Adrenal gland (tissue), 5 donors: ENCODE measurements at regions not wholly inside any gene's neighbourhood (a gene's known extent, or its start where the extent isn't known, plus 50 kb on each side); places are given as distances from the start of the nearest gene placed in this dataset.

Source experiments
- POLR2A ChIP-seq, 2 donors: fragments of 450-650 bp; IDR thresholded peaks; one replicate each; pipeline ENCODE4 v1.6.1; 2017; ENCODE audit warnings: antibody characterized with exemption in 2 of 2, mild to moderate bottlenecking in 2 of 2, moderate library complexity in 1 of 2
- TF ChIP-seq, protein P1 (sequence below), 6 experiments: fragments of 450-650 bp in 4 of 6; fragments of 200-600 bp in 2 of 6; sonication (generic) in 1 of 6; IDR thresholded peaks; 1 replicate in 5 of 6; 2 replicates in 1 of 6; pipeline versions ENCODE4 v1.5.1 to v1.8.0; 2016 to 2021; ENCODE audit warnings: antibody characterized with exemption in 6 of 6, mild to moderate bottlenecking in 2 of 6, moderate library complexity in 1 of 6
- donor health status: DM: no; HTN: no; CAD: no.

DNA sequence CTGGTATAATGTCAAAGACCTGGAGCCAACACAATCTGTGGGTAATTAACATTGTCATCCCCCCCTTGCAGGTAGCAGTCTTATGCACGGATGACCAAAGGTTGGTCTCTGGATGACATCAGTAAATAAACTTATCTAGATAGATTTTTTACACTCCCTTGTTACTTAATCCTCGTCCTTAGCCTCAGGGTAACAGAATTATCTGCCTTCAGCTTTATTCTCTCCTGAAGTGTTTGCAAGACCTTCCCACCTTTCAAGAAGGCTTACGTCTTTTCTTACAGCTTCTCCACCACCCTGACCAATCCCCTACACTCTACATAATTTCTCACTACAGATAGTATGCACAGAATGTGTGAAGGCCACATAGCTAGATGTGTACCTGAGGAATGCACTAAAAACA lies 434.8 kb upstream of the HTR1E start:
- TF ChIP-seq, protein P1, sequence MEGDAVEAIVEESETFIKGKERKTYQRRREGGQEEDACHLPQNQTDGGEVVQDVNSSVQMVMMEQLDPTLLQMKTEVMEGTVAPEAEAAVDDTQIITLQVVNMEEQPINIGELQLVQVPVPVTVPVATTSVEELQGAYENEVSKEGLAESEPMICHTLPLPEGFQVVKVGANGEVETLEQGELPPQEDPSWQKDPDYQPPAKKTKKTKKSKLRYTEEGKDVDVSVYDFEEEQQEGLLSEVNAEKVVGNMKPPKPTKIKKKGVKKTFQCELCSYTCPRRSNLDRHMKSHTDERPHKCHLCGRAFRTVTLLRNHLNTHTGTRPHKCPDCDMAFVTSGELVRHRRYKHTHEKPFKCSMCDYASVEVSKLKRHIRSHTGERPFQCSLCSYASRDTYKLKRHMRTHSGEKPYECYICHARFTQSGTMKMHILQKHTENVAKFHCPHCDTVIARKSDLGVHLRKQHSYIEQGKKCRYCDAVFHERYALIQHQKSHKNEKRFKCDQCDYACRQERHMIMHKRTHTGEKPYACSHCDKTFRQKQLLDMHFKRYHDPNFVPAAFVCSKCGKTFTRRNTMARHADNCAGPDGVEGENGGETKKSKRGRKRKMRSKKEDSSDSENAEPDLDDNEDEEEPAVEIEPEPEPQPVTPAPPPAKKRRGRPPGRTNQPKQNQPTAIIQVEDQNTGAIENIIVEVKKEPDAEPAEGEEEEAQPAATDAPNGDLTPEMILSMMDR (IDR thresholded peaks at IDR 0.05): no peak
- no peak for TF ChIP-seq POLR2A (IDR thresholded peaks at IDR 0.05)
